ENCODE measurements at regions not wholly inside any gene's neighbourhood (a gene's known extent, or its start where the extent isn't known, plus 50 kb on each side); places are given as distances from the start of the nearest gene placed in this dataset.

DNA sequence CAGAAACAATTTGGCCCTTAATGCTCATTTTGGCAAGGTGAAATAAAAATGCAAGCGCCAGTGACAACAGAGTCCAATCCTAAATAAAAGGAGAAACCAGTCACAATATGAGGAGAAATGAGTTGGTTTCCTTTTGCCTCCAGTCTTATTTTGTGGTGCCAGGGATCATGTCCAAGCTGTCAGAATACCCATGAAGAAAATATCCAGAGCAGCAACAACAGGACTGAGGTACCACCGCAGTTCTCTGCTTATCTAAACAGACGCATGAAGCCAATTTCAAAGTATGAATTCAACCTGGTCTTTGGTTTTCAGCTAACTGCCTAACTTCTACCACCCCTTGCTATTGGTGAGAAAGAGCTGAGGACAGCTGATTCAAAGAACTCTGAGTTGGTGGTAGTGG lies 199.9 kb upstream of the MAGEB2 start:
- Histone ChIP-seq H3K9ac (ENCODE audit: low read length) (no peak overlapping the region), H2AFZ (ENCODE audit: low read depth, low read length, poor library complexity, severe bottlenecking) (no peak overlapping the region), H3K36me3 (ENCODE audit: control insufficient read depth in 1 of 2, insufficient read depth in 2 of 2, low read length in 2 of 2) (no peaks in the 10 kb centered on the region), H3K9me2 (ENCODE audit: insufficient read depth) (no peaks in the 10 kb centered on the region), H3K4me1 (ENCODE audit: control insufficient read depth in 1 of 2, insufficient read depth in 2 of 2, low read length in 2 of 2) (no peaks in the 10 kb centered on the region), H3K9me3 (ENCODE audit: control insufficient read depth in 1 of 2, insufficient read depth in 1 of 2, low read depth in 1 of 2, low read length in 2 of 2) (no peaks in the 10 kb centered on the region), H3K4me3 (replicated peaks in 1 of 2; ENCODE audit: low read depth in 1 of 2, low read length in 2 of 2) (no peak overlapping the region), H3K27me3 (ENCODE audit: insufficient read depth, low read length) (no peaks in the 10 kb centered on the region), H3K79me2 (ENCODE audit: insufficient read depth, low read length) (no peaks in the 10 kb centered on the region), H3K4me2 (ENCODE audit: low read length) (no peak overlapping the region), H3K27ac (ENCODE audit: low read depth, low read length) (no peak overlapping the region), H4K20me1 (ENCODE audit: insufficient read depth) (no peaks in the 10 kb centered on the region)
- no peak for DNase-seq (ENCODE audit: low read depth, low spot score)
- no TSS peak for BruUV-seq (replicated peaks)
- ChIA-PET CTCF (no interaction called here), POLR2A (no interaction called here), RAD21 (ENCODE audit: low non-redundant PET in 1 of 2, low total read pairs in 2 of 2, uncharacterized antibody in 2 of 2, unreplicated experiment in 2 of 2) (no interaction called here)
- intact Hi-C loops (cut with micrococcal nuclease), result no loop called here
- TF ChIP-seq TCF7L2 (IDR thresholded peaks at IDR 0.05; ENCODE audit: borderline replicate concordance, extremely low read depth, insufficient read depth, insufficient read length) (no peak), JUND (IDR thresholded peaks at IDR 0.05) (no peak), YY1 (IDR thresholded peaks at IDR 0.05; ENCODE audit: extremely low read depth, insufficient replicate concordance, low read depth, low read length) (no peak), ELF1 (IDR thresholded peaks at IDR 0.05; ENCODE audit: borderline replicate concordance, low read depth) (no peak), RAD21 (IDR thresholded peaks at IDR 0.05; ENCODE audit: low read depth) (no peak), CEBPB (IDR thresholded peaks at IDR 0.05; ENCODE audit: low read depth) (no peak), SRF (IDR thresholded peaks at IDR 0.05; ENCODE audit: low read depth) (no peak), ZNF274 (IDR thresholded peaks at IDR 0.05; ENCODE audit: low read depth, low read length) (no peak), EZH2phosphoT487 (IDR thresholded peaks at IDR 0.05; ENCODE audit: borderline replicate concordance) (no peak), SIN3A (IDR thresholded peaks at IDR 0.05; ENCODE audit: low read depth) (no peak), CBX3 (IDR thresholded peaks at IDR 0.05; ENCODE audit: low read depth) (no peak), POLR2AphosphoS5 (IDR thresholded peaks at IDR 0.05; ENCODE audit: low read depth, low read length) (no peak), EGR1 (IDR thresholded peaks at IDR 0.05; ENCODE audit: low read depth) (no peak)
- TF ChIP-seq, protein P1, sequence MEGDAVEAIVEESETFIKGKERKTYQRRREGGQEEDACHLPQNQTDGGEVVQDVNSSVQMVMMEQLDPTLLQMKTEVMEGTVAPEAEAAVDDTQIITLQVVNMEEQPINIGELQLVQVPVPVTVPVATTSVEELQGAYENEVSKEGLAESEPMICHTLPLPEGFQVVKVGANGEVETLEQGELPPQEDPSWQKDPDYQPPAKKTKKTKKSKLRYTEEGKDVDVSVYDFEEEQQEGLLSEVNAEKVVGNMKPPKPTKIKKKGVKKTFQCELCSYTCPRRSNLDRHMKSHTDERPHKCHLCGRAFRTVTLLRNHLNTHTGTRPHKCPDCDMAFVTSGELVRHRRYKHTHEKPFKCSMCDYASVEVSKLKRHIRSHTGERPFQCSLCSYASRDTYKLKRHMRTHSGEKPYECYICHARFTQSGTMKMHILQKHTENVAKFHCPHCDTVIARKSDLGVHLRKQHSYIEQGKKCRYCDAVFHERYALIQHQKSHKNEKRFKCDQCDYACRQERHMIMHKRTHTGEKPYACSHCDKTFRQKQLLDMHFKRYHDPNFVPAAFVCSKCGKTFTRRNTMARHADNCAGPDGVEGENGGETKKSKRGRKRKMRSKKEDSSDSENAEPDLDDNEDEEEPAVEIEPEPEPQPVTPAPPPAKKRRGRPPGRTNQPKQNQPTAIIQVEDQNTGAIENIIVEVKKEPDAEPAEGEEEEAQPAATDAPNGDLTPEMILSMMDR (IDR thresholded peaks at IDR 0.05 in 2 of 3, conservative IDR thresholded peaks at IDR 0.05 in 1 of 3; ENCODE audit: borderline replicate concordance in 1 of 3, insufficient read depth in 1 of 3, low read depth in 2 of 3, low read length in 2 of 3), result no peak
- TF ChIP-seq, protein P2, sequence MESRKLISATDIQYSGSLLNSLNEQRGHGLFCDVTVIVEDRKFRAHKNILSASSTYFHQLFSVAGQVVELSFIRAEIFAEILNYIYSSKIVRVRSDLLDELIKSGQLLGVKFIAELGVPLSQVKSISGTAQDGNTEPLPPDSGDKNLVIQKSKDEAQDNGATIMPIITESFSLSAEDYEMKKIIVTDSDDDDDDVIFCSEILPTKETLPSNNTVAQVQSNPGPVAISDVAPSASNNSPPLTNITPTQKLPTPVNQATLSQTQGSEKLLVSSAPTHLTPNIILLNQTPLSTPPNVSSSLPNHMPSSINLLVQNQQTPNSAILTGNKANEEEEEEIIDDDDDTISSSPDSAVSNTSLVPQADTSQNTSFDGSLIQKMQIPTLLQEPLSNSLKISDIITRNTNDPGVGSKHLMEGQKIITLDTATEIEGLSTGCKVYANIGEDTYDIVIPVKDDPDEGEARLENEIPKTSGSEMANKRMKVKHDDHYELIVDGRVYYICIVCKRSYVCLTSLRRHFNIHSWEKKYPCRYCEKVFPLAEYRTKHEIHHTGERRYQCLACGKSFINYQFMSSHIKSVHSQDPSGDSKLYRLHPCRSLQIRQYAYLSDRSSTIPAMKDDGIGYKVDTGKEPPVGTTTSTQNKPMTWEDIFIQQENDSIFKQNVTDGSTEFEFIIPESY (IDR thresholded peaks at IDR 0.05; ENCODE audit: extremely low read depth, insufficient replicate concordance, low read length), result no peak
- TF ChIP-seq, protein P3, sequence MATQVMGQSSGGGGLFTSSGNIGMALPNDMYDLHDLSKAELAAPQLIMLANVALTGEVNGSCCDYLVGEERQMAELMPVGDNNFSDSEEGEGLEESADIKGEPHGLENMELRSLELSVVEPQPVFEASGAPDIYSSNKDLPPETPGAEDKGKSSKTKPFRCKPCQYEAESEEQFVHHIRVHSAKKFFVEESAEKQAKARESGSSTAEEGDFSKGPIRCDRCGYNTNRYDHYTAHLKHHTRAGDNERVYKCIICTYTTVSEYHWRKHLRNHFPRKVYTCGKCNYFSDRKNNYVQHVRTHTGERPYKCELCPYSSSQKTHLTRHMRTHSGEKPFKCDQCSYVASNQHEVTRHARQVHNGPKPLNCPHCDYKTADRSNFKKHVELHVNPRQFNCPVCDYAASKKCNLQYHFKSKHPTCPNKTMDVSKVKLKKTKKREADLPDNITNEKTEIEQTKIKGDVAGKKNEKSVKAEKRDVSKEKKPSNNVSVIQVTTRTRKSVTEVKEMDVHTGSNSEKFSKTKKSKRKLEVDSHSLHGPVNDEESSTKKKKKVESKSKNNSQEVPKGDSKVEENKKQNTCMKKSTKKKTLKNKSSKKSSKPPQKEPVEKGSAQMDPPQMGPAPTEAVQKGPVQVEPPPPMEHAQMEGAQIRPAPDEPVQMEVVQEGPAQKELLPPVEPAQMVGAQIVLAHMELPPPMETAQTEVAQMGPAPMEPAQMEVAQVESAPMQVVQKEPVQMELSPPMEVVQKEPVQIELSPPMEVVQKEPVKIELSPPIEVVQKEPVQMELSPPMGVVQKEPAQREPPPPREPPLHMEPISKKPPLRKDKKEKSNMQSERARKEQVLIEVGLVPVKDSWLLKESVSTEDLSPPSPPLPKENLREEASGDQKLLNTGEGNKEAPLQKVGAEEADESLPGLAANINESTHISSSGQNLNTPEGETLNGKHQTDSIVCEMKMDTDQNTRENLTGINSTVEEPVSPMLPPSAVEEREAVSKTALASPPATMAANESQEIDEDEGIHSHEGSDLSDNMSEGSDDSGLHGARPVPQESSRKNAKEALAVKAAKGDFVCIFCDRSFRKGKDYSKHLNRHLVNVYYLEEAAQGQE (IDR thresholded peaks at IDR 0.05; ENCODE audit: low read depth), result no peak
- no peak for ATAC-seq

Measured in HCT116 (cell line).